ENCODE measurements at regions not wholly inside any gene's neighbourhood (a gene's known extent, or its start where the extent isn't known, plus 50 kb on each side); places are given as distances from the start of the nearest gene placed in this dataset.

- TF ChIP-seq CTCF (IDR thresholded peaks at IDR 0.05) (no peak), POLR2A (IDR thresholded peaks at IDR 0.05) (no peak)
Observed at GRCh38 chr4:54940996-54941865, 184.2 kb downstream of the KDR start.

Data from tibial nerve (tissue), 3 donors.